ENCODE measurements at regions not wholly inside any gene's neighbourhood (a gene's known extent, or its start where the extent isn't known, plus 50 kb on each side); places are given as distances from the start of the nearest gene placed in this dataset.
A peak's percentile ranks its signal among the peaks of the same experiment; 100 is the strongest.
"Not testable (repeated sequence)": the region's sequence is repeated elsewhere in the genome, so short reads cannot be mapped to it uniquely, and the experiment has no call there.

GRCh38 chr9:135192686-135193085 is 105.2 kb downstream of the OLFM1 start:
- ATAC-seq (no peak), DNase-seq (ENCODE audit: low spot score) (no peak)

GRCh38 chr9:135195975-135196374 is 108.5 kb downstream of the OLFM1 start:
- ATAC-seq; DNase-seq (ENCODE audit: low spot score): not testable (repeated sequence)

- ATAC-seq (no peak), DNase-seq (ENCODE audit: low spot score) (no peak)
Measured at GRCh38 chr9:135196474-135196873, 109.0 kb downstream of the OLFM1 start.

- DNase-seq (ENCODE audit: low spot score) = no peak
- no peak for ATAC-seq
Measured at GRCh38 chr9:135198144-135198543, 110.7 kb downstream of the OLFM1 start.

GRCh38 chr9:135198586-135199285 is 111.3 kb downstream of the OLFM1 start:
- ATAC-seq = no peak
- DNase-seq (ENCODE audit: low spot score) = no peak

- DNase-seq (ENCODE audit: low spot score) = no peak
- ATAC-seq = no peak
Measured at GRCh38 chr9:135199489-135199888, 112.0 kb downstream of the OLFM1 start.

GRCh38 chr9:135201711-135202110 is 114.2 kb downstream of the OLFM1 start:
- no peak for ATAC-seq
- no peak for DNase-seq (ENCODE audit: low spot score)

- DNase-seq (ENCODE audit: low spot score) (no peak), ATAC-seq (no peak)
Measured at GRCh38 chr9:135204177-135204576, 116.7 kb downstream of the OLFM1 start.

GRCh38 chr9:135209136-135209535 is 121.7 kb downstream of the OLFM1 start:
- ATAC-seq = no peak
- no peak for DNase-seq (ENCODE audit: low spot score)

- DNase-seq (ENCODE audit: low spot score) = no peak
- no peak for ATAC-seq
Measured at GRCh38 chr9:135209852-135210251, 122.4 kb downstream of the OLFM1 start.

- ATAC-seq = no peak
- DNase-seq (ENCODE audit: low spot score) = no peak
Measured at GRCh38 chr9:135210676-135211523, 123.4 kb downstream of the OLFM1 start.

- no peak for DNase-seq (ENCODE audit: low spot score)
- no peak for ATAC-seq
Measured at GRCh38 chr9:135211524-135211890, 124.0 kb downstream of the OLFM1 start.

- DNase-seq (ENCODE audit: low spot score) (no peak), ATAC-seq (no peak)
Measured at GRCh38 chr9:135212961-135213360, 125.5 kb downstream of the OLFM1 start.

GRCh38 chr9:135213566-135213965 is 126.1 kb downstream of the OLFM1 start:
- DNase-seq (ENCODE audit: low spot score) (no peak), ATAC-seq (no peak)

- ATAC-seq (no peak), DNase-seq (ENCODE audit: low spot score) (no peak)
Measured at GRCh38 chr9:135214054-135214640, 126.7 kb downstream of the OLFM1 start.

GRCh38 chr9:135214706-135215105 is 127.2 kb downstream of the OLFM1 start:
- DNase-seq (ENCODE audit: low spot score) (no peak), ATAC-seq (no peak)

- DNase-seq (ENCODE audit: low spot score) (peak; percentile 72), ATAC-seq (peak; percentile 81)
Measured at GRCh38 chr9:135215571-135216161, 128.2 kb downstream of the OLFM1 start.

- no peak for DNase-seq (ENCODE audit: low spot score)
- ATAC-seq = no peak
Measured at GRCh38 chr9:135216236-135216635, 128.8 kb downstream of the OLFM1 start.

- DNase-seq (ENCODE audit: low spot score) = no peak
- no peak for ATAC-seq
Measured at GRCh38 chr9:135216791-135217441, 129.4 kb downstream of the OLFM1 start.

- ATAC-seq = no peak
- DNase-seq (ENCODE audit: low spot score) = no peak
Measured at GRCh38 chr9:135217836-135218235, 130.4 kb downstream of the OLFM1 start.

All from left lobe of liver (tissue), 2 donors.